ENCODE measurements at regions not wholly inside any gene's neighbourhood (a gene's known extent, or its start where the extent isn't known, plus 50 kb on each side); places are given as distances from the start of the nearest gene placed in this dataset.
A peak's percentile ranks its signal among the peaks of the same experiment; 100 is the strongest.

DNA sequence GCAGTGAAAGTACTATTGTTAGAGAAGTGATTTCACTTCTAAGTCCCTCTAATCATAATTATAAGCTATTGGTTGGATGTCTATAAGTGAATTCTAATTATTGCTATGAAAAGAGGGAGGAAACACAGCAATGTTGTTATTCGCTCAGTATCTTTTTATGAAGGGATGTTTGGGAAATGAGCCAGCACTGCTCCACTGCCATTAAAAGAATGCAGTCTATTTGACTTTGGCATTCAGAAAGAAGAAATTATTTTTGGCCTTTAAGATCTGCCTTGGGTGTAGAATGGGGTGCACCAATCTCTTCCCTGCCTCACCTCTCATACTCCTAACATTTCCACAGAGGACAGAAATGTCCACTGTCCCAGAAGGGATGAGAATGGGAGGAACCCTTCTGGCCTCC is 332.0 kb downstream of the SPATA31D1 start:
- no peak for DNase-seq (ENCODE audit: low read depth)

- DNase-seq (ENCODE audit: low read depth) = no peak
Observed at GRCh38 chr9:82325907-82326306, 337.3 kb downstream of the SPATA31D1 start.

DNA sequence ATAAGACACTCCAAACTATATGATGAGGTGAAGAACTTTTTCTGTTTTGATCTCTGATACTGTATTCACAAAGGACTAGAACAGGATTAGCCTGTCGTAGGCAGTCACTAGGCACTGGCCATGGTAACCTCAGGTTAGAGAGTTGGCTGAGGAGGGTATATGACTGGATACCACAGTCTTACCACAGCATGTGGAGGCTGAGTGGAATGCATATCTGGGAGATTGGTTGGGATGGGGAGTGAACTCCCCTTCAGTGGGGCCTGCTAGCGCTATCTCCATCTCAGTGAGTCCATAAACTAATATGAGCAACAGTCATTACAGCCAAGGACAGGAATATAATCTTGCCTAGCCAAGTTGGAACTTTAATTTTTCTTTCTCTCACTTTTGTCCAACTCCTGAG is 339.1 kb downstream of the SPATA31D1 start:
- no peak for DNase-seq (ENCODE audit: low read depth)

DNA sequence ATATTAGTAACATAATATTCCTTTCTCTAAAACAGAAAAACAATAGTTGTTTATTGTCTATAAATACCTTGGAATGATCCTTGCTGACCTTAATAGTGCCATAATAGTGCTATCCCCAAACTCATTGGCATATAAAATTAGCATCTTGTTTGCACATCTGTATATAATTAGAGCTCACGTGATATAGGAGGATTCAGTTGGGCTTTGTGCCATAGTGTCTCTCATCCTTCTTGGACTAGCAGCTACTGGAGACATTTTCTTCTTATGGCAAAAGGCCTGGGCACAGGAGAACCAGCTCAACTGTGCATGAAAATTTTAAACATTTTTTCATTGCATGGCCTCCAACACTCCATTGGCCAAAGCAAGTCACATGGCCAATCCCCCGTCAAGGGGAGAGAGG is 342.5 kb downstream of the SPATA31D1 start:
- peak; percentile 53 for DNase-seq (ENCODE audit: low read depth)

DNA sequence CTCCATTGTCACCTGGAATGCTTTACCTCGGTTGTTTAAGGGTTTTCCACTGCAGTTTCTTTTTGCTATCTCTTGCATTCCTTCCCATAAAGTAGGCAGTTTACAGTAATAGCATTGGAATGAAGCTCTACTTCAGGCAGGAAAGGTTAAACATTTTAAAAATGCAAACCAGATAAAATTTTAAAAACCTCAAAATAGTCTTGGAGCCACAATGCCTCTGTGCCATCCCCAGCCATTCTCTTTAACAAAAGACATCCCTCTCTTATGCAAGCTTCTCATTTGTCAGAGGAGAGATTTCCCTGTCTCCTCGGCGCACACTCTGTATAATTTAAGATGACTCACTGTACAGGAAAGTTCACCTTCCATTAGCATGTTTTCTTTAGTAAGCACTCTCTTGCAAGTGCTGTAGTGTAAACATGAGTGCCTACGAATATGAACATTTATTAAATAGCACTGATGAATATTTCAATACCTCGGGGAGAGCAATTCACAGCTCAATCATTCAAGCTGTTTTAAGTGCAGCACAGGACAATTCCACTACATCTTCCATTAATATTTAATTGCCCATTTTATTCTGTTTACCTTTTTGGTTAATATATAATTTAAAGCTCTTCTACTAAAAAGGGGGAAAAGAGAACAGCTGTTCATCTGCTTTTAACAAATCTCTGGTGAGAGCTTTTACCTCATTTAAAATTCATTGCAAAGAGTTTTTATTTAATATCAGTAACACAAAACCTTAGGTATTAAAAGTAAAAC is 343.6 kb downstream of the SPATA31D1 start:
- peak; percentile 75 for DNase-seq (ENCODE audit: low read depth)

DNA sequence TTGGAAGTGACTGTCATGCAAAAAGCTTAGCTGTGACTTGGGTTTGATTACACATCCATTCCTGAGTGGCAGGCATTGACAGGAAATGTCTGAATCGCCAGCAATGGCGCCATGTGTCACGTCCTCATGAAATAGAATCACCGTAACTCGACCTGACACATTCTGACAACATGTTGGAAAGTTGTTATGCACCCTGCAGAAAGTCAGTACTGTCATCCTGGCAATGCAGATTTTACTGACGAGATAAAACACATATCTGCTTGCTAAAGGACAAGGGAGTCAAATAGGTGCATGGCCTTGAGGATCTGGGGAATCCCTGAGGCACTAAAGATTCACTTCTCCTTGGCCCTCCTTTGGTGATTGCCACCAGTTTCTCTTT is 344.2 kb downstream of the SPATA31D1 start:
- DNase-seq (ENCODE audit: low read depth) = no peak

- no peak for DNase-seq (ENCODE audit: low read depth)
Observed at GRCh38 chr9:82333671-82334070, 345.1 kb downstream of the SPATA31D1 start.

DNA sequence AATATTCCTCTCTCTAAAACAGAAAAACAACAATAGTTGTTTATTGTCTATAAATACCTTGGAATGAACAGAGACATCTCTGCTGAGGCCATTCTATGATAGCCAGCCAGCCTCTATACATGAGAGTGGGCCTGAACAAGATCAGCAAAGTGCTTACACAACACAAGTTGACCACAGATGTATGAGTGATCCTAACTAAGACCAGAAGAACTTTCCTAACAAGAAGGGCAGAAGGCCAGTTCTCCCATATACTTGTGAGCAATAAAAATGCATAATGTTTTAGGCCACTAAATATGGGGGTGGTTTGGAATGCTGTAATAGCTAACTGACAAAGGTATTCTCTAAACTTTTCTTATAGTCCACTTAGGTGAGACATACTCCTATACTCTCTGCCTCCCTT is 345.7 kb downstream of the SPATA31D1 start:
- DNase-seq (ENCODE audit: low read depth) = peak; percentile 78

- no peak for DNase-seq (ENCODE audit: low read depth)
Observed at GRCh38 chr9:82337351-82337750, 348.8 kb downstream of the SPATA31D1 start.

GRCh38 chr9:82342046-82342445 is 353.5 kb downstream of the SPATA31D1 start:
- no peak for DNase-seq (ENCODE audit: low read depth)

- no peak for DNase-seq (ENCODE audit: low read depth)
Observed at GRCh38 chr9:82346040-82346439, 357.5 kb downstream of the SPATA31D1 start.

DNA sequence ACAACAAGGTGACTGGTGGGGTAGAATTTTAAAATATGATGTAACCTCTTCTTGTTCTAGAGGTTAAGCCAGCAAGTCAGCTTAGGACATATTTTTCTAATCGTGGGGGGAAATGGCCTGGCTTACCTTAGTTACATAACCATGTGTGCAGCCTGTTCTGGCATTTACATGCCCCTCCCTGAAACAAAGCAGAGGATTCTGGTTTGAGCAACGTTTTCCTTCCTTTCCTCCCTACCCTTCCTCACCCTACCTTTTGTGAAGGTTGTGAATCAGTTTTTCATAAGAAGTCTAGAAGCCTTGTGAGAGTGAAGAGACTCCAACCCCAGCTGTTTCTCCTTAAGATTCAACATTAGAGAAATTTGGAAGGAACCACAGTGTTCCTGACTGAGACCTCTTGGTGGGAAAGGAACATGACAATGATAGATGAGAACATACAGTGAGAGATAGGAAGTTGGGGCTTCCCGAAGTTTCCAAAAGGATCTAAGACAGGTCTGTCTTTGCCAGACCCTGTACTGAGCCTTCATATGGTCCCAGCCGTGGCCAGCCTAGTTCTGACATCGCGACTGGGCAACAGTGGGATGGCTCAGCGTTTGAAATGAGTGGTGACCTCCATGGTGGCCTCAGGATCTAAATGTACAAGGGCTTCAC is 365.2 kb downstream of the SPATA31D1 start:
- no peak for DNase-seq (ENCODE audit: low read depth)

DNA sequence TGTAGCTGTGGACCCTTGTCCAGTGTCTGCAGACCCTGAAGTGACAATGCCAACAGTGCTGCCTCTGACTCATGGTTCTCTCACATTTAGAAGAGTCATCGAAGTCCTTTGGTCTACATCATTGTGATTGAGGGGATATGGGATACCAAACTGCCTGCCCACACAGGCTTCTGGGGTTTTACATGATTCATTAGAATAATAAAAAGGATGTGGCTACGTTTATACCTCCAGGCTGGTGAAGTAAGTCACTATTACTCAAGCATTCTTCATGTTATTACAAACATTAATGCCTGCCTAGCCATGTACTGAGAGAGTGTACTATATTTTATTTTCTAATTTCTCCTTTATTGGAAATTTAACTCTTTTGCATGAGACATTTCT is 365.7 kb downstream of the SPATA31D1 start:
- DNase-seq (ENCODE audit: low read depth) = peak; percentile 64

- no peak for DNase-seq (ENCODE audit: low read depth)
Observed at GRCh38 chr9:82356131-82356530, 367.6 kb downstream of the SPATA31D1 start.

DNA sequence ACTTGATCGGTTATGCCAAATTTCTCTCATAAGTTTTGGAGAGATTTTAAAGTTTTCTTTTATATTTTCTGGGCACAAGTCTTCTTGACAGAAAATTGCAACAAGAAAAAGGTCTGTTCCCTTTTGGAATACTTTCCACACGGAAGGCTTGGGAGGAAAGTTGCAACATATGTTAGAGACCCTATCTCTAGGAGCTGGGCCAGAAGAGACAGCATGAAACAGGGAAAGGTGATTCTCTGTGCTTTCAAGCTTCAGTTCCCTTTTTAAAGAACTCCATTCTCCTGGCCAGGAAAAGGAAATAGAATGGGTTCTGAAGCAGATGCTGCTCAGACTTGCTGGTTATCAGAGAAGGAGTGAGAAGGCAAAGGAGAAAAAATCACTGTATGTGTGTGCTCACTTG is 368.3 kb downstream of the SPATA31D1 start:
- no peak for DNase-seq (ENCODE audit: low read depth)

DNA sequence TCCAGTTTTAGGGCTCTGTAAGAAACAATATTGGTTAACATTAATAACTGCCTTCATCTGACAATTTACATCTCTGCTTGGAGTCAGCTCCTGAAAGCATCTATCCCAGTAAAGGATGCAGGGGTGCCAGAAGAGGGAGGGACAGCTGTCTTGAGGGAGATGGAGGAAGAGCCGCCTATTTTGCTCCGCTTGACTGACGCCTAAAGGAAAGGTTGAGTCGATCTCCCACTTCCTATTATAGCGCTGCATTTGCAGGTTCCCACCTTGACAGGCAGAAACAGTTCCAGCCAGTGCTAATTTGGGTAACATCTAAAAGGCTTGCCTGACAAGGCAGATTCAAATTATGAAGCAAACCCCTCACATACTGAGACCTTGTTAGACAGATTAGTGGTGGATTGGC is 374.6 kb downstream of the SPATA31D1 start:
- no peak for DNase-seq (ENCODE audit: low read depth)

DNA sequence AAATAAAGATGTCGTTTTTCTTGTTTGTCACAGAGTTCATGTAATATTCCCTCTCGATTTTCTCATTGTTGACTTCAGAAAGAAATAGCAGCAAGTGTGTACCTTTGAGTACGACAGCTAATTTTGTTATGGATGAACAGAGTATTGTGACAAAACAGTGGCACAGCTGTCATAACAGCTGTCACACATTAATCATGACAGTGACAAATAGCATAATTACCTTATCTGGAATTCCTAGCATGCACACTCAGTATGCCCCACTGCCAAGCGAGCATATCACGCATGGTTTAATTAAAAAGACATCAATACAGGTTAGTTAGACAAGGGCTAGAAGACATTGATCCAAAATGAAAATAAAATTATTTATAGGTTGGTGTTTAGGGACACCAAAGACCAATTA is 375.1 kb downstream of the SPATA31D1 start:
- DNase-seq (ENCODE audit: low read depth) = no peak

DNA sequence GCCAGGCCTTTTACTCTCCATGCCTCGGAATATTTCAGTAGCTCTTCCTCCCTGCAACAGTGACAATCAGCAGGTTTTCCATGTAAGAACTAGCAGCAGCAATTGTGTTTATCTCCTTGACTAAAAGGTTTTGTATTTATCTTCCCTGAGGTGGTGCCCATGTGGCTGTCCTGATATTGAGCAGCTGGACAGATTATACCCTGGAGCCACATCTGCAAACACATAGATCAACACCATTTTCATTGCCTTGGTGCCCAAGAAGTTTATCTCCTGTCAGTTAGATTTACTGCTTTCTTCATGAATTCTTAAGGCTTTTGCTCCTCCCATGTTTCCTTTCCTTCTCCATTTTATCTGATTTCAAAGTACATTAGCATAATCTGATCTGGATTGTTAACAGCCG is 378.4 kb downstream of the SPATA31D1 start:
- DNase-seq (ENCODE audit: low read depth) = no peak

- no peak for DNase-seq (ENCODE audit: low read depth)
Observed at GRCh38 chr9:82367929-82368328, 379.4 kb downstream of the SPATA31D1 start.

GRCh38 chr9:82369251-82369945 is 380.8 kb downstream of the SPATA31D1 start:
- DNase-seq (ENCODE audit: low read depth) = no peak

GRCh38 chr9:82375041-82375440 is 386.5 kb downstream of the SPATA31D1 start:
- DNase-seq (ENCODE audit: low read depth) = no peak

DNA sequence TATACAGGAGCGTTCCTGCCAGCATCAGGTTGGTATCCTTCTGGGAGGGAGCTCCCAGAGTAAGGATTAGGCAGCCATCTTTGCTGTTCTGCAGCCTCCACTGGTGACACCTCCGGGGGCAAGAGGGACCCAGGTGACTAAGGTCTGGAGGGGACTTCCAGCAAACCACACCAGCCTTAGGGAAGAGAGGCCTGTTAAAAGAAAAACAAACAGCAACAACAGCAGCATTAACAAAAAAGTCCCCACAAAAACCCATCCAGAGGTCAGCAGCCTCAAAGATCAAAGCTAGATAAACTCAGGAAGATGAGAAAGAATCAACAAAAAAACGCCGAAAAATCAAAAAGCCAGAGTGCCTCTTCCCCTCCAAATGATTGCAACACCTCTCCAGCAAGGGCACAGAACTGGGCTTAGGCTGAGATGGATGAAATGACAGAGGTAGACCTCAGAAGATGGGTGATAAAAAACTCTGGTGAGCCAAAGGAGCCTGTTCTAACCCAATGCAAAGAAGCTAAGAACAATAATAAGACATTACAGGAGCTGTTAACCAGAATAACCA is 388.2 kb downstream of the SPATA31D1 start:
- no peak for DNase-seq (ENCODE audit: low read depth)

Data from fibroblast of gingiva (primary cell).